GM18508 (cell line): ENCODE measurements at regions not wholly inside any gene's neighbourhood (a gene's known extent, or its start where the extent isn't known, plus 50 kb on each side); places are given as distances from the start of the nearest gene placed in this dataset.
"Not testable (repeated sequence)": the region's sequence is repeated elsewhere in the genome, so short reads cannot be mapped to it uniquely, and the experiment has no call there.

Source experiments
- ATAC-seq: cut with Tn5 transposase; IDR thresholded peaks from one replicate; pipeline ENCODE4 v1.9.1; 2021; ENCODE audit warnings: moderate number of reproducible peaks; ENCODE audit not compliant: insufficient read depth, unreplicated experiment

DNA sequence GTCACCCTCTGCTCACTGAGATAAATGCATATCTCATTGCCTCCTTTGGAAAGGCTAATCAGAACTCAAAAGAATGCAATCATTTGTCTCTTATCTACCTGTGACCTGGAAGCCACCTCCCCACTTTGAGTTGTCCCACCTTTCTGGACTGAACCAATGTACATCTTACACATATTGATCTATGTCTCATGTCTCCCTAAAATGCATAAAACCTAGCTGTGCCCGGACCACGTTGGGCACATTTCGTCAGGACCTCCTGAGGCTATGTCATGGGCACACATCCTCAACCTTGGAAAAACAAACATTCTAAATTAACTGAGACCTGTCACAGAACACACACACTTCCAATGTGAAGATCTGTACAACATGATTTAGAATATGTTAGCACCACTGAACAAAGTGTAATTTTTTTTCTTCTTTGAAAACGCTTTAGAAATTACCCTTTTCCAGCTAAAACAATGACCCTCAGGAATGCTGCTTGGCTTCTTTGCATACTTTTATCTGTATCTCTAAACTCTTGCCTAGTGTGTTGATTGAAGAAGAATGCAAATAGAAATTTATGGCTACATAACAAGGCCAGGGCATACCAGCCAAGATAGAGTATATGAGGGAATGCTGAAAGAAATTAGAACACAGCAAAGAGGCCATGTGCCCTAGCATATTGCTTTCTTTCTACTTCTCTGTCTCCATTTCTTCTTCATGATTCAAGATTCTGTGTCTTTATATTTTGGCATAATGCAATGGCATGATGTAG, 84.6 kb upstream of the DST start:
- ATAC-seq = no peak

DNA sequence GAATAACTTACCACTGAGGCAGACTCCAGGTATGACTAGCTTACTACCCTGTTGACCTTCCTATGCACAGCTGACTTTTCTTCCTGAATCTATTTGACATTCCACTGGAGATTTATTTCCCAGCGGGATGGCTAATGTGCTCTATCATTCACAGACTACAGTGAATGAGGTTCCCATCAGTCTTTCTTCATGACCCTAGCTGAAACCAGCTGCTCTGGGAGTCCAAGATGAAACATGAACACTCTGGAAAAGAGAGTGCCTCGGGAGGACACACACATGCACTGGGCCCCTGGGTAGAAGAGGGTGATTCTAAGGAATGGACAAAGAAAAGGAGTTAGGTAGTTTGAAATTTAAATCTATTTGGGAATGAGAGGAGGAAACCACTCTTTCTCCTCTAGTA, 82.6 kb upstream of the DST start:
- ATAC-seq = no peak

DNA sequence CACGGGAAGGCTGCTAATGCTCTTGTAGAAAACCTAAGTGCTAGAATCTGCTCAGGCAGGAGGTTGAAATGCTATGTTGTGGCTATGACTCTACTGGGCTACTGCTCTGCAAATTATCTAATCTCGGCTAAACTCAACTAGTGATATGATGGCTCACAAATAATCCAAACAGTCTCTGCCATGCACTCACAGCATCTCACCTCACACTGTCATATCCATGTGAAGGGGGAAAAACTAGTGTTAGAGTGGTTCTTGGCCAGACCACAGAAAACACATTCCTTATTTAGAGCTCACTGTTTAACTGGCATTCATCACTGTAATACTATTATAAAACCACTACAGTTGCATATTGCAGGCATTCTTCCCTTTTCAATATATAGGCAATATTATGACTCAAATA, 81.8 kb upstream of the DST start:
- ATAC-seq = no peak

DNA sequence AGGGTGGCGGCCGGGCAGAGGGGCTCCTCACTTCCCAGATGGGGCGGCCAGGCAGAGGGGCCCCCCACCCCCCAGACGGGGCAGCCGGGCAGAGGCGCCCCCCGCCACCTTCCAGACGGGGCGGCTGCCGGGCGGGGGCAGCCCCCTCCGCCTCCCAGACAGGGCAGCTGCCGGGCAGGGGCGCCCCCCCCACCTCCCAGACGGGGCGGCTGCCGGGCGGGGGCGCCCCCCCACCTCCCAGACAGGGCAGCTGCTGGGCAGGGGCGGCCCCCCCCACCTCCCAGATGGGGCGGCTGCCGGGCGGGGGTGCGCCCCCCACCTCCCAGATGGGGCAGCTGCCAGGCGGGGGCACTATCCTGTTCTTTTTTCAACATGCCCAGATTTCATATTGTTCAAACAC, 78.2 kb upstream of the DST start:
- no peak for ATAC-seq

DNA sequence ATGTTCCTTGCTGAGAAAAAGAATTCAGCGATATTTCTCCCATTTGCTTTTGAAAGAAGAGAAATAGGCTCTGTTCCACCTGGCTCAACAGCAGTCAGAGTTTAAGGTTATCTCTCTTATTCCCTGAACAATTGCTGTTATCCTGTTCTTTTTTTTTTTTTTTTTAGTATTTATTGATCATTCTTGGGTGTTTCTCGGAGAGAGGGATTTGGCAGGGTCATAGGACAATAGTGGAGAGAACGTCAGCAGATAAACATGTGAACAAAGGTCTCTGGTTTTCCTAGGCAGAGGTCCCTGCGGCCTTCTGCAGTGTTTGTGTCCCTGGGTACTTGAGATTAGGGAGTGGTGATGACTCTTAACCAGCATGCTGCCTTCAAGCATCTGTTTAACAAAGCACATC, 77.5 kb upstream of the DST start:
- ATAC-seq = not testable (repeated sequence)

DNA sequence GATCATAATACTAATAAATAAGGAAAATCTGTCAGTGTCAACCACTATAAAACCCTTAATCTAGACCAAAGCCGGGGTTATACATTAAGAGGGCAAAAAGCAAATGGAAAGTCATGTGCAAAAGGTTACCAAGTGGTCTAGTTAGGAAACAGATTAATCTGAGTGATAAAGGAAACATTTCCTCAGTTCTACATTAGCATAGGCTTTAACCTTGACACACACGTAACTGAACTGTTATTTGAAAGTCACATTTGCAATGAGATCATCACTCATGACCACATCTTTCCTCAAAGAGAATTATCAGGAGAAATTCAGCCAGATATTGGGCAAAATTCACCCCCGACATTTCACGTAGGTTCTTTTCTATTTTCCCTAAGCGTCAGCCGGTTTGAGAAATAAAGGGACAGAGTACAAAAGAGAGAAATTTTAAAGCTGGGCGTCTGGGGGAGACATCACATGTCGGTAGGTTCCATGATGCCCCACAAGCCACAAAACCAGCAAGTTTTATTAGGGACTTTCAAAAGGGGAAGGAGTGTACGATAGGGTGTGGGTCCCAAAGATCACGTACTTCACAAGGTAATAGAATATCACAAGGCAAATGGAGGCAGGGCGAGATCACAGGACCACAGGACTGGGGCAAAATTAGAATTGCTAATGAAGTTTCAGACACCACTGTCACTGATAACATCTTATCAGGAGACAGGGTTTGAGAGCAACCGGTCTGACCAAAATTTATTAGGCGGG, 76.8 kb upstream of the DST start:
- ATAC-seq = not testable (repeated sequence)

DNA sequence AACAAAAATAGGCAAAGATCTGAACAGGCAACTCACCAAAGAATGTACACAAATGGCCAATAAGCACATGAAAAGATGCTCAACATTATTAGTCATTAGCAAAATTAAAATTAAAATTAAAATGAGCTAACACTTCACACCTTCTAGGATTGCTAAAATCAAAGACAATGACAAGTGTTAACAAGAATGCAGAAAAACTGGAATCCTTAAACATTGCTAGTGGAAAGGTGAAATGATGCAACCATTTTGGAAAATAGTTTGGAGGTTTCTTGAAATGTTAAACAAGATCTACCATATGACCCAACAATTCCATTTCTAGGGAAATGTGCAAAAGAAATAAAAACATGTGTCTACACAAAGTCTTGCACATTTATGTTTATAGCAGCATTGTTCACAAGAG, 75.5 kb upstream of the DST start:
- no peak for ATAC-seq

DNA sequence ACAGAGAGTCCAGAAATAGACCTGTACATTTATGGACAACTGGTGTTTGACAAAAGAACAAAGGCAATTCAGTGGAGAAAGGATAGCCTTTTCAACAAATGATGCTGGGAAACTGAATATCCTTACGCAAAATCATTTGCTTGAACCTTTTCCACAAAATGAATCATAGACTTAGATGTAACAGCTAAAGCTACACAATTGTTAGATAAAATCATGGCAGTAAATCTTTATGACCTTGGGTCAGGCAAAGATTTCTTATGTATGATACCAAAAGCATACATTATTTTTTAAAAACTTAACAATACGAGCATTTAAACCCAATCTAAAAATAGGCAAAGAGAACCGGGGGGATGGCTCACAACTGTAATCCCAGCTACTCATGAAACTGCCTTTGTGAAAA, 73.5 kb upstream of the DST start:
- ATAC-seq = no peak

DNA sequence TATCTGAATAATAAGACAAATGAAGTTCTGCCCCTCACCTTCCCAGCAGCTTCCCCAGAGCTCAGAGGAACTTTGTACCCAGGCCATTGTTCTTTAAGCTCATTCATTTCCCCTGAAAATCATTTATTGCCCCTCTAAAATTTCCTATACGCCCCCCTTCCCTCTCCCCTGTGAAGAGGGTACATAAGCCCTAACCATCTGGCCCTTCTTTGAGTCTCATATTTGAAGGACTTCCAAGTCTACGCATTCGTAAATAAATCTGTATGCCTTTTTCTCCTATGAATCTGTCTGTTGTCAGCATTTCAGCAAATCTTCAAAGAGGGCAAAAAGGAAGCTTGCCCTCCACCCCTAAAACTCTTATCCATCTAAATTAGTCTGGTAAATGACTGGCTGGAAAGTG, 73.1 kb upstream of the DST start:
- ATAC-seq = no peak

DNA sequence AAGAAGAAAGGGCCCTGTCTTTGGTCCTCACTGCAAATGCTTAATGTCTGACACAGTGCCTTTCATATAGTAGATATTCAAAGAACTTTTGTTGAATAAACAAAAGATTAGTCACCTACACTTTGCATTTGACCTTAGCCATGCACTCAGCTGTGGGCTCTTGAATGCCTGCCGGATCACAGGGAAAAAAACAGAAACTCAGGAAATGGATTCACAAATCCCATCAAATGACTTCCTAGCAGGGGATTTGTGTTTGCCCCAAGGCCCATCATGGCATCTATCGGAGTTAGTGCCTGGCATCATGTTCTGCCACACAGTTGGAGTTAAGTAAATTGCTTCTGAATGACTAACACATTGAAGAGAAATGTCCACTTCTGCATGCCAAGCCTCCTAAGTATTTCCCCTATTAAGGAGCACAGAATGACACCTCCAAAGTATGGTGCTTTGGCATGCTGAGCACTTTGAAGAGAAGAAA, 72.3 kb upstream of the DST start:
- ATAC-seq = no peak

DNA sequence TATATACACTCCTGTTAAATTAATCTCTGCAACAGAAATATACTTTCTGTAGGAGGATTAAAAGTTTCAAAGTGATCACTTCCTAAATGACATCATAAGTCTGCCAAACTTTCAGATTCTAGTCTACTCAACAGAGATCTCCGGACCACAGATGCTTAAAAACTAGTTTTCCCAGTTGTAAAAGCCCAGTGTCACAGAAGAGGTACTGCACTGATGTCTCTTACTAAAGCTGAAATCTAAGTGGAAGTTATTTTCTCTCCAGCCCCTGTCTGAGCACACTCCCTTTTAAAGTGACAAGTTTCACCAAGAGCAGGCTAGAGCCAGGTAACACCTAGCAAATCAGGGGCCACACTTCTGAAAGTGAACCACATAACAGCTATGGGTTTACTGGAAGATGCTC, 71.6 kb upstream of the DST start:
- no peak for ATAC-seq

DNA sequence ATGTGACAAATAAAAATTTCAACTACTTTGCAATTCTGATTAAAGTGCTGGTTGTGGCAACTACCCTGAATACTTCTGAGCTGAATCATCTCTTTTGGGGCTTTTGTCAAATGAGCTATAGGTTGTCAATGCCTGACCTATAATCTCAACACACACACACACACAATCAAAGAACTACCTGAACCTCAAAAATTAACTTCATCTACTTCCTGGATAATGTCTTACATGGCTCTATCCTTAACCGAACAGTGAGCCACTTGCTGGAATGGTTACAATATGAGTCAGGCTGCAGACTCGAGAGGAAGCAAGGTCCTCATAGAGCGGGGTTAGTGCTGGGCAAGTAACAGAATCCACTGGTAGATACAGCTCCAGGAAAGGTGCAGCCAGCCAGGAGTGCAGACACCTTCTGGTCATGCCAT, 70.6 kb upstream of the DST start:
- ATAC-seq = no peak

DNA sequence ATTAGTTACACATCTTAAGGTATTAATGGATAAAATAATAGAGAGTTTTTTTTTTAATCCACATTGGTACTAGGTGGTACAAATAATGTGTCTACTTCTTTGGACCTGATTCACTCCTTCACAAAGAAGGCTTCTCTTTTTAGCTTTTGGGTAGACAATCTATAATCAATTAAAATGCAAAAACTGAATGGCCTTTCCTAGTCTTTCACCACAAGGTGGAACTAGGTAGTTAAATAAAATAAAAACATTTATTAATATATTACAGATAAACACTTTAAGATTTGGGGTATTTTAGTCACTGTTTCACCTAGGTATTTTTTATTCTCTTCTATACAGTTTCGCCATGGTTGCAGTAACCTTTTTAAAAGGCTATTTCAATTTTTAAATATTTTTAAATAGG, 68.3 kb upstream of the DST start:
- no peak for ATAC-seq

DNA sequence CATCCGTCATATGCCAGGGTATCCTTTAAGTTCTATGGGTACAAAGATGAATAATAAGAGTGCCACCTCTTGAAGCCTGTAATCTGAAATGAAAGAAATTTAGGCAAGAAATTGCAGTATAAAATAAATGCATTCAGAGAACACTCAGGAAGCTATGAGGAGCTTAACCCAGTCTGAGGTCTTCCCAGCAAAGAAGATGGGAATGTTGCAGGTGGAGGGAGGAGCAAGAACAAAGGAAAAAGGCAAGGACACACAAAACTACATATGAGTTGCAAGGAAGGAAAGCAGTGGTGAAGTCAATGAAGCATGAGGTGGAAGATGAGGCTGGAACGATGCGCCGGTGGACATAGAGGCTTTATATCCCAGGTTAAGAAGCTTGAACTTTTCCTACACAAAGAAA, 67.0 kb upstream of the DST start:
- ATAC-seq = no peak

DNA sequence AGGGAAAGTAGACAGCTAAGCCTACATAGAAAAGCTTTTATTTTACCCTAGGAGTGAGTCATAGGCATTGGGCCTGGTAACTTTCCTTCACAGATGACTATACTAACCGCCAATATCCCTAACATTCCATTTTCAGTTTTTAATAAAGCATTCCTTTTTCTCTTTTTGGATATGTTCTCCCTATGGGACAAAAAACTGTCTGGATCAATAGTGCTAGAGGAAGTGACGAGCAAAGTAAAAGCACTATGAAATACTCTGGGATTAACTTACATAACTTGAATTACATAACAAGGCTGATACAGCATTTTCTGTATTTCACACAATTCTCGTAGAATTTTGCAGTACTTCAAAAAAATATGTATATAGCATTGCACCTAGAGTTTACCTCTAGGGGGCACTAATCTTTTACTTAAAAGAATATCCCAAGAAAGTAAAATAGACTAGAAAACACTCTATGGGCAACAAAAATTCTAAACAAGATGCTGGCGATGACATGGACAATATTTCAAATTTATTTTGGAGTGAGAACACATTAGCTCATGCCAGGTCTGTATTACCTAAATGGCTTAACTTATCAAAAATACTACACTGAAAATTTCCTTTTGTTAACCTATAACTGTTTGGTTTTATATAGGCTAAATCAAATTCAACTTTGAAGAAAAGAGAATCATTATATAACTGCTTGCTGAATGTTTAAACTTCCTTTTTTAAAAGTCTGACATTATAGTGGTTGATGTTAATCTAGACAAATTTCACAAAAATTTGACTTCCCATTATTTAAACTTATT, 66.3 kb upstream of the DST start:
- ATAC-seq = no peak

DNA sequence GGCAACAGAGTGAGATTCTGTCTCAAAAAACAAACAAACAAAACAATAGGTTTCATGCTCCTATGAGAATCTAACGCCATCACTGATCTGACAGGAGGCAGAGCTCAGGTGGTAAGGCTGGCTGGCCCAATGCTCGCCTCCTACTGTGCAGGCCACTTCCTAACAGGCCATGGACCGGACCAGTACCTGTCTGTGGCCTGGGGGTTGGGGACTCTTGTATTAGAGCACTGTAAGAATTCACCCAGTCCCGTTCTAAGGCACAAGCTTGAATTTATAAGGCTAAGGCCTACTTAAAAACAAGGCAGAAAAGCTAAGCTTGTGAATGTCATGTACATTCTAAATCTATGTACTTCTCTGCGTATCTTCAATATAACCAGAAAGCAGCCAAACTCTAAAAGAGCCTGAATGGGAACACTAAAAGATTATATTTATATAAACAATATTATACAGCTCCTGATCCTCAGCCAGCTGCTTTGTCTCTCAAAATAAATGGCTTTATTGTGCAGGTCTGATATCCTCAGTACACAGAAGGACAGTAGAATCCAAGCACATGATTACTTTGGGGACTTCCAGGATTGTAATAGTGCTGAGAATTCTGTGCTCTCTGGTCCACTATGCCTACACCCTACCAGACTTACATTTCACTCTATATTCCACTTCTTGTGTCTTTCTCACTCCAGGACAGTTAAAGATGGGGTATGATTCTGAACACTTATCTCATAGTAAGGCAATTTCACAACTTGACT, 64.5 kb upstream of the DST start:
- ATAC-seq = no peak

DNA sequence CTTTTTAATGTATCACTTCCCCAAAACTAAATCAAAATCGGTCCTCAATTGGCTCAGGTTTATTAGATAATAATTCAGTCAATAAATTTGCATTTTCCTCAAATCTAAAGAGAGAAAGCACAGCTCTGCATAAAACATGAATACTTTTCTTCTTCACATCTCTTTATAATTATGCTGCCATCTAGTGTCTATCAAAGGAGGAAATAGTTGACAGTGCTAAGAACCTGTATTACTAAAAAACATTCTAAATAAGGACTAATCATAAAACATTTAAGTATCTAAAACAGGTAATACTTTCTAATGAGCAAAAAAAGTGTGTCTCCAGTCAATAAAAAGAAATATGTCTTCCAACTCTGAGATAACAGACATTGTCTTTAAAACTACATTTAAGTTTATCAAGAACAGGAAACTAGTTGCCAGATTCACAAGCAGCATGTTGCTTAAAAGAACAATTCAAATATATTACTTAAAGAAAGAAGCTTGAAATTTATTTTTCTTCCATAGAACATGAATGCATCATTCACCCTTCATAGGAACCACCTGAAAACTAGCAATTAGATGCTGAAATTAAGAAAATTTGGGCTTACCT, 56.5 kb upstream of the DST start:
- ATAC-seq = no peak

DNA sequence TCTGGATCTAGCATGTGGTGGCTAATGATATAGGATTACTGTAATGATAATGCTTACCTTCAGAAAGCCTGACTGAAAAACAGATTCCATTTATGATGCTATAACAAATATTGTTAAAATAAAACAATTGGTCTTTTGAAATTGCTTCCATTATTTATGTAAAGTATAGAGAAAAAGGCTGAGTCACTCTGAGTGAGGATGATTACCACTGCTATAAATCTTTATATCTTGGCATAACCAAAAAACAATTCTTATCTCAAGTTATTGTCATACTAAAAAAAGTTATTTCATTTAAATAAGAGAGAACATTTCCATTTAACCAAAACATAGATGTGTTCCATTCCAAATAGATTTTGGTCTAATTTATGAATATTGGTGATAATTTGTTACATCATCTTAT, 53.0 kb upstream of the DST start:
- ATAC-seq = no peak

DNA sequence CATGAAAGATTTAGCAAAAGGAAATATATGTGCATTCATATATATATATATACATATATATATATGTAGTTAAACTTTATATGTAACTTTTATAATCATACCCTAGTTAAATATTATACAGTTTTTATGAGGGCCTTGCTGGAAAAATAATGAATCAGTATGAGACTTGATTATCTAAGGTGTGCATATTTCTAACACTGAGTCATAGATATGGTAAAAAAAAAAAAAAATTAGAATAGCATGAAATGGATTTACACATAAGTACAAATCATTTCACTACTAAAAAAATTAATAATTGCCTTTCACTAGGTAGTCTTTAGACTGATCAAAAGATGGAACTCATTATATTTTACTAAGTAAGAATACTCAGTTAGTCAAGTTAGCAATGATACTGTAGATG, 51.3 kb upstream of the DST start:
- no peak for ATAC-seq

DNA sequence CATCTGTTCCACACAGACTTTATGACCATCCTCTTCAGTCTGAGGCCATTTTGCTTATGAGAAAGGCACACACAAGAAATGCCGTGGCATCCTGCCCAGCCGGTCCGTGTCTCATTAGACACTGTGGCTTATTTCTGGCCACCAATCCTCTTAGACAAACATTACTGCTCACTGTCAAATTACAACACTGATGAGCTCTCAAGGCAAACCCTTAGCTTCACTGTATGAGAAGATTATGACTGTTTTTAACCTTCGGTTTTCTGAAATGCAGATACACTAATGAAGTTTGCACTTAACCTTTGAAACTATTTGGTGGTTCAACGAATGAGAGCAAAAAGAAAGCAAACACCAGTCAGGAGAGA, 50.5 kb upstream of the DST start:
- ATAC-seq = no peak
